B cell (primary cell): ENCODE measurements at regions not wholly inside any gene's neighbourhood (a gene's known extent, or its start where the extent isn't known, plus 50 kb on each side); places are given as distances from the start of the nearest gene placed in this dataset.

ENCODE experiments used
- ATAC-seq: fragments of 200-7000 bp; cut with Tn5 transposase; one replicate; pipeline ENCODE4 v1.10.0; 2021; ENCODE audit warnings: low read depth, mild to moderate bottlenecking, moderate number of reproducible peaks, moderate library complexity
- CTCF ChIA-PET: fragments of 350-600 bp; sonication (Branson Sonifier 250); formaldehyde crosslinking; loops from one replicate; lab custom pipeline; 2021; ENCODE audit warnings: antibody characterized with exemption, inconsistent platforms; lab: Charles Lee
- POLR2A ChIA-PET: fragments of 350-600 bp; sonication (Branson Sonifier 250); formaldehyde crosslinking; loops from one replicate; lab custom pipeline; 2021; ENCODE audit warnings: antibody characterized with exemption; lab: Charles Lee
- DNase-seq: peaks from one replicate; pipeline ENCODE4 v3.0.0; 2013
- H2AFZ ChIP-seq: 2 replicates; pipeline ENCODE4 v1.6.1; 2012; ENCODE audit warnings: mild to moderate bottlenecking, low read depth, low read length; ENCODE audit not compliant: insufficient read depth, poor library complexity, severe bottlenecking
- H3K27ac ChIP-seq, 2 donors: 1 replicate in 1 of 2; 2 replicates in 1 of 2; pipeline ENCODE4 v1.5.1; 2012 to 2013; ENCODE audit warnings: low read length in 2 of 2, mild to moderate bottlenecking in 2 of 2, moderate library complexity in 1 of 2
- H3K27me3 ChIP-seq, 4 experiments: fragments of 200-600 bp in 1 of 4; sonication (generic) in 1 of 4; replicated peaks in 1 of 4; 1 replicate in 2 of 4; 2 replicates in 2 of 4; pipeline versions ENCODE4 v1.6.1 to v1.7.0; 2013 to 2016; ENCODE audit warnings: low read length in 3 of 4, mild to moderate bottlenecking in 2 of 4, mixed read lengths in 1 of 4, moderate library complexity in 1 of 4; ENCODE audit not compliant: insufficient read depth in 4 of 4, control insufficient read depth in 3 of 4; ENCODE audit errors: control extremely low read depth in 1 of 4
- H3K36me3 ChIP-seq, 2 experiments: replicated peaks in 1 of 2; 1 replicate in 1 of 2; 2 replicates in 1 of 2; pipeline versions ENCODE4 v1.6.1 to v1.7.1; 2013; ENCODE audit warnings: low read length in 1 of 2; ENCODE audit not compliant: insufficient read depth in 2 of 2, control insufficient read depth in 1 of 2; ENCODE audit errors: control extremely low read depth in 1 of 2, extremely low read depth in 1 of 2
- H3K4me1 ChIP-seq, 2 donors: fragments of 200-600 bp in 1 of 2; sonication (generic) in 1 of 2; 1 replicate in 1 of 2; 2 replicates in 1 of 2; pipeline versions ENCODE4 v1.5.1 to v1.6.1; 2013 to 2017; ENCODE audit warnings: low read length in 2 of 2; ENCODE audit not compliant: control insufficient read depth in 2 of 2, insufficient read depth in 2 of 2
- H3K4me2 ChIP-seq: replicated peaks from 2 replicates; pipeline ENCODE3; 2012; ENCODE audit warnings: mild to moderate bottlenecking, low read depth, low read length; ENCODE audit not compliant: poor library complexity, severe bottlenecking
- H3K4me3 ChIP-seq, 5 experiments: fragments of 200-600 bp in 1 of 5; sonication (generic) in 1 of 5; 1 replicate in 3 of 5; 2 replicates in 2 of 5; pipeline versions ENCODE4 v1.5.1 to v1.7.0; 2011 to 2016; ENCODE audit warnings: low read length in 4 of 5, mild to moderate bottlenecking in 4 of 5, low read depth in 2 of 5, control low read depth in 1 of 5, moderate library complexity in 1 of 5; ENCODE audit not compliant: insufficient read depth in 1 of 5; ENCODE audit errors: control extremely low read depth in 1 of 5, extremely low read depth in 1 of 5
- H3K79me2 ChIP-seq: fragments of 200-600 bp; sonication (generic); one replicate; pipeline ENCODE4 v1.6.0; 2016; ENCODE audit warnings: low read length; ENCODE audit not compliant: control insufficient read depth, insufficient read depth
- H3K9ac ChIP-seq: fragments of 200-600 bp; sonication (generic); 2 replicates; pipeline ENCODE4 v1.6.1; 2017; ENCODE audit warnings: mild to moderate bottlenecking, low read length, moderate library complexity
- H3K9me3 ChIP-seq, 3 donors: one replicate each; pipeline versions ENCODE4 v1.6.1 to v1.7.1; 2013; ENCODE audit warnings: low read length in 2 of 3; ENCODE audit not compliant: control insufficient read depth in 2 of 3, insufficient read depth in 1 of 3; ENCODE audit errors: control extremely low read depth in 1 of 3
- H4K20me1 ChIP-seq: 2 replicates; pipeline ENCODE4 v1.6.0; 2012; ENCODE audit warnings: mild to moderate bottlenecking, low read length; ENCODE audit not compliant: insufficient read depth, control insufficient read depth, poor library complexity, severe bottlenecking
- H3K27ac Mint-ChIP-seq: one replicate; pipeline ENCODE4 v1.8.0; 2021; ENCODE audit warnings: mixed read lengths
- H3K27me3 Mint-ChIP-seq: one replicate; pipeline ENCODE4 v1.8.0; 2021; ENCODE audit warnings: mixed read lengths
- H3K4me1 Mint-ChIP-seq: one replicate; pipeline ENCODE4 v1.8.0; 2021; ENCODE audit warnings: mixed read lengths
- H3K4me3 Mint-ChIP-seq: one replicate; pipeline ENCODE4 v1.8.0; 2021; ENCODE audit warnings: mixed read lengths
- H3K9me3 Mint-ChIP-seq: one replicate; pipeline ENCODE4 v1.8.0; 2022; ENCODE audit warnings: mixed read lengths; ENCODE audit not compliant: insufficient read depth
- EZH2 ChIP-seq: IDR thresholded peaks from 2 replicates; pipeline ENCODE4 v1.6.1; 2012; ENCODE audit warnings: borderline replicate concordance, low read depth, mild to moderate bottlenecking, moderate library complexity, low read length; ENCODE audit not compliant: insufficient read depth, poor library complexity, severe bottlenecking
- WGBS: methylation state at CpG from one replicate; pipeline ENCODE4 v1.1.5; 2013; ENCODE audit warnings: missing lambda C conversion rate; ENCODE audit not compliant: insufficient coverage; 5-methylcytosine and 5-hydroxymethylcytosine counted together
- intact Hi-C: fragments of 100-400 bp; cut with micrococcal nuclease; formaldehyde crosslinking; loops from one replicate; pipeline ENCODE4 v1.10.0; 2022
- TF ChIP-seq, protein P1 (sequence below): fragments of 200-600 bp; IDR thresholded peaks from one replicate; pipeline ENCODE4 v1.8.0; 2022; ENCODE audit warnings: antibody characterized with exemption, mild to moderate bottlenecking

DNA sequence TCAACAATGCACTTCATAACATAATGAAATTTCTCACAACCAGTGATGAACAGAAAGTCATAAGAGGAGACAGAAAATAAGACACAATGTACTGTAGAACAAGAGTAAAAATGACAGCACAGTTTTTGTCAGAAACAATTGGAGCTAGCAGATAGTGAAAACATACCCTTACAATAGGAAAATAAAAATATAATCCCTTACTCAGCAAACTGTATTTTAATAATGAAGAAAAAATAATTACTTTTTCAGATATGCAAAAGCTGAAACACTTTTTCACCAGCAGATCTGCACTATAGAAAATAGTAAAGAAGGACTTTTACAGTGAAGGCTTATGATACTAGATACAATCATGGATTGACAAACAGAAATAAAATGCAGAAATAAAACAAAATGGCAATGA lies 126.3 kb downstream of the TRAM1L1 start:
- Histone ChIP-seq H3K9me3 (no peaks in the 10 kb centered on the region), H3K9ac (no peak overlapping the region), H3K27me3 (no peaks in the 10 kb centered on the region), H3K79me2 (no peaks in the 10 kb centered on the region), H3K4me1 (no peaks in the 10 kb centered on the region), H3K4me3 (no peak overlapping the region), H2AFZ (no peak overlapping the region), H4K20me1 (no peaks in the 10 kb centered on the region), H3K36me3 (no peaks in the 10 kb centered on the region), H3K4me2 (no peak overlapping the region), H3K27ac (no peak overlapping the region)
- no peaks in the 10 kb centered on the region for H3K27me3 Mint-ChIP-seq
- TF ChIP-seq, protein P1, sequence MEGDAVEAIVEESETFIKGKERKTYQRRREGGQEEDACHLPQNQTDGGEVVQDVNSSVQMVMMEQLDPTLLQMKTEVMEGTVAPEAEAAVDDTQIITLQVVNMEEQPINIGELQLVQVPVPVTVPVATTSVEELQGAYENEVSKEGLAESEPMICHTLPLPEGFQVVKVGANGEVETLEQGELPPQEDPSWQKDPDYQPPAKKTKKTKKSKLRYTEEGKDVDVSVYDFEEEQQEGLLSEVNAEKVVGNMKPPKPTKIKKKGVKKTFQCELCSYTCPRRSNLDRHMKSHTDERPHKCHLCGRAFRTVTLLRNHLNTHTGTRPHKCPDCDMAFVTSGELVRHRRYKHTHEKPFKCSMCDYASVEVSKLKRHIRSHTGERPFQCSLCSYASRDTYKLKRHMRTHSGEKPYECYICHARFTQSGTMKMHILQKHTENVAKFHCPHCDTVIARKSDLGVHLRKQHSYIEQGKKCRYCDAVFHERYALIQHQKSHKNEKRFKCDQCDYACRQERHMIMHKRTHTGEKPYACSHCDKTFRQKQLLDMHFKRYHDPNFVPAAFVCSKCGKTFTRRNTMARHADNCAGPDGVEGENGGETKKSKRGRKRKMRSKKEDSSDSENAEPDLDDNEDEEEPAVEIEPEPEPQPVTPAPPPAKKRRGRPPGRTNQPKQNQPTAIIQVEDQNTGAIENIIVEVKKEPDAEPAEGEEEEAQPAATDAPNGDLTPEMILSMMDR = no peak
- no peak for TF ChIP-seq EZH2
- no peak for DNase-seq
- no peaks in the 10 kb centered on the region for H3K4me1 Mint-ChIP-seq
- ChIA-PET CTCF (interaction anchor here (1.0 kb wide), 1 partner anchor 9 kb away, joined by 3 read pairs; no protein-coding TSS in a partner anchor), POLR2A (no interaction called here)
- no peak for ATAC-seq
- H3K9me3 Mint-ChIP-seq = no peaks in the 10 kb centered on the region
- intact Hi-C loops = no loop called here
- H3K27ac Mint-ChIP-seq = no peak overlapping the region
- no peak overlapping the region for H3K4me3 Mint-ChIP-seq

DNA sequence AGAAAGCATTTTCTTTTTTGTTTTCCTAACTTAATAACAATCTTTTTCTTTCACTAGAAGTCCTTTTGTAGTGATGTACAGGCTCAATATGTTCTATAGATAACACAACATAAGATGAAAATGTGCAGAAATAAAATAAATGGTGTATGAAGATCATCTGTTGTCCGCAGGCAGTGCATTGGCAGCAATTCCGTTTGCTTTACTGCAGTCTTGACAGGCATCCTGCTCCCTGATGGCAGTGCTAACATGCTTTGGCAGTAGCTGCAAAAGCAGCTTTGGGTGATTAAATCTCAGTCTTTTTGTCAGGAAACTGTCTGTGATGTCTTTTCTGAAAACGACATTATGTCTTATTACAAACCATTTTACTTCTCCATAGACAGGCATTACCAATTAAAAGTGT lies 131.4 kb downstream of the TRAM1L1 start:
- Histone ChIP-seq H3K9me3 (no peaks in the 10 kb centered on the region), H3K36me3 (no peaks in the 10 kb centered on the region), H3K4me2 (no peak overlapping the region), H2AFZ (no peak overlapping the region), H3K27ac (no peak overlapping the region), H3K79me2 (no peaks in the 10 kb centered on the region), H3K4me3 (no peak overlapping the region), H3K9ac (no peak overlapping the region), H3K27me3 (no peaks in the 10 kb centered on the region), H4K20me1 (no peaks in the 10 kb centered on the region), H3K4me1 (no peaks in the 10 kb centered on the region)
- TF ChIP-seq, protein P1 = no peak
- TF ChIP-seq EZH2 = no peak
- Mint-ChIP-seq H3K27ac (no peak overlapping the region), H3K27me3 (no peaks in the 10 kb centered on the region), H3K4me3 (no peak overlapping the region), H3K9me3 (no peaks in the 10 kb centered on the region), H3K4me1 (no peaks in the 10 kb centered on the region)
- ATAC-seq (no peak), DNase-seq (no peak)
- ChIA-PET CTCF (no interaction called here), POLR2A (no interaction called here)
- WGBS = 91% methylated on average over 2 of the region's 3 CpGs
- intact Hi-C loops = no loop called here
